Neural progenitor cell (in vitro differentiated cells): ENCODE measurements at regions not wholly inside any gene's neighbourhood (a gene's known extent, or its start where the extent isn't known, plus 50 kb on each side); places are given as distances from the start of the nearest gene placed in this dataset.
A peak's percentile ranks its signal among the peaks of the same experiment; 100 is the strongest.
"Not testable (repeated sequence)": the region's sequence is repeated elsewhere in the genome, so short reads cannot be mapped to it uniquely, and the experiment has no call there.

ENCODE experiments used
- DNase-seq: peaks from one replicate; pipeline ENCODE4 v3.0.0-alpha.2; 2016; ENCODE audit warnings: low spot score
- H2AFZ ChIP-seq: fragments of 200-600 bp; sonication (generic); replicated peaks from 2 replicates; pipeline ENCODE4 v1.6.1; 2016; ENCODE audit warnings: antibody characterized with exemption
- H3F3A ChIP-seq: fragments of 200-600 bp; sonication (generic); 2 replicates; pipeline ENCODE4 v1.6.1; 2016; ENCODE audit warnings: antibody characterized with exemption, low read depth
- H3K27ac ChIP-seq: fragments of 200-600 bp; sonication (generic); 2 replicates; pipeline ENCODE4 v1.5.1; 2016; ENCODE audit warnings: mild to moderate bottlenecking
- H3K27me3 ChIP-seq: fragments of 200-600 bp; sonication (generic); 2 replicates; pipeline ENCODE4 v1.6.1; 2016; ENCODE audit warnings: mild to moderate bottlenecking, moderate library complexity
- H3K36me3 ChIP-seq: fragments of 200-600 bp; sonication (generic); 2 replicates; pipeline ENCODE4 v1.5.1; 2016
- H3K4me1 ChIP-seq: fragments of 200-600 bp; sonication (generic); 2 replicates; pipeline ENCODE4 v1.6.1; 2016; ENCODE audit warnings: mixed run types
- H3K4me2 ChIP-seq: fragments of 200-600 bp; sonication (generic); 2 replicates; pipeline ENCODE4 v1.6.1; 2016
- H3K4me3 ChIP-seq: fragments of 200-600 bp; sonication (generic); 2 replicates; pipeline ENCODE4 v1.5.1; 2016
- H3K79me2 ChIP-seq: fragments of 200-600 bp; sonication (generic); 2 replicates; pipeline ENCODE4 v1.6.1; 2016; ENCODE audit warnings: low read depth
- H3K9ac ChIP-seq: fragments of 200-600 bp; sonication (generic); 2 replicates; pipeline ENCODE4 v1.6.1; 2016
- H3K9me3 ChIP-seq: fragments of 200-600 bp; sonication (generic); 2 replicates; pipeline ENCODE4 v1.5.1; 2016; ENCODE audit warnings: low read depth
- H4K20me1 ChIP-seq: fragments of 200-600 bp; sonication (generic); 2 replicates; pipeline ENCODE4 v1.6.1; 2016; ENCODE audit warnings: low read depth
- H3K27ac Mint-ChIP-seq: 3 replicates; pipeline ENCODE4 v1.8.0; 2021; ENCODE audit warnings: mixed read lengths
- H3K27me3 Mint-ChIP-seq: 2 replicates; pipeline ENCODE4 v1.8.0; 2022; ENCODE audit warnings: low read depth, mild to moderate bottlenecking, inconsistent platforms, moderate library complexity, mixed read lengths; ENCODE audit not compliant: insufficient read depth
- H3K36me3 Mint-ChIP-seq: 3 replicates; pipeline ENCODE4 v1.8.0; 2021; ENCODE audit warnings: mixed read lengths
- H3K4me1 Mint-ChIP-seq: 3 replicates; pipeline ENCODE4 v1.8.0; 2021; ENCODE audit warnings: mixed read lengths
- H3K4me3 Mint-ChIP-seq: 3 replicates; pipeline ENCODE4 v1.8.0; 2021; ENCODE audit warnings: mild to moderate bottlenecking, moderate library complexity, mixed read lengths
- H3K9me3 Mint-ChIP-seq: 3 replicates; pipeline ENCODE4 v1.8.0; 2020; ENCODE audit warnings: mixed read lengths
- CTCF ChIP-seq: fragments of 200-600 bp; sonication (generic); IDR thresholded peaks from 2 replicates; pipeline ENCODE4 v1.5.1; 2017; ENCODE audit warnings: antibody characterized with exemption, mild to moderate bottlenecking
- EZH2 ChIP-seq: fragments of 200-600 bp; sonication (generic); IDR thresholded peaks from 2 replicates; pipeline ENCODE4 v1.6.1; 2017; ENCODE audit warnings: antibody characterized with exemption, mild to moderate bottlenecking, moderate library complexity
- EZH2phosphoT487 ChIP-seq: fragments of 200-600 bp; sonication (generic); IDR thresholded peaks from 2 replicates; pipeline ENCODE4 v1.6.1; 2017; ENCODE audit warnings: antibody characterized with exemption

- no peaks in the 10 kb centered on the region for H3K36me3 Mint-ChIP-seq
- Histone ChIP-seq H2AFZ (no peak overlapping the region), H3K4me1 (no peaks in the 10 kb centered on the region), H3K27ac (no peak overlapping the region), H3K9me3 (no peaks in the 10 kb centered on the region), H4K20me1 (no peaks in the 10 kb centered on the region), H3K9ac (no peak overlapping the region), H3K4me3 (no peak overlapping the region), H3F3A (no peaks in the 10 kb centered on the region), H3K27me3 (no peaks in the 10 kb centered on the region), H3K4me2 (peak overlapping the region; percentile 61), H3K36me3 (no peaks in the 10 kb centered on the region), H3K79me2 (no peaks in the 10 kb centered on the region)
- H3K27ac Mint-ChIP-seq = no peak overlapping the region
- peaks cover 13% of the 10 kb centered on the region for H3K4me1 Mint-ChIP-seq
- peak; percentile 4 for DNase-seq
- no peaks in the 10 kb centered on the region for H3K9me3 Mint-ChIP-seq
- peak; percentile 45 for TF ChIP-seq CTCF
- no peak for TF ChIP-seq EZH2
- TF ChIP-seq EZH2phosphoT487 = no peak
- peaks cover 3% of the 10 kb centered on the region for H3K27me3 Mint-ChIP-seq
- no peak overlapping the region for H3K4me3 Mint-ChIP-seq
These were observed 75.2 kb upstream of the PRKX start for GRCh38 chrX:3788494-3789233.

GRCh38 chrX:3787856-3788255, 74.4 kb upstream of the PRKX start:
- Histone ChIP-seq H3K4me3 (no peak overlapping the region), H3K9me3 (no peaks in the 10 kb centered on the region), H3K79me2 (no peaks in the 10 kb centered on the region), H3K27ac (no peak overlapping the region), H2AFZ (no peak overlapping the region), H3K27me3 (no peaks in the 10 kb centered on the region), H3K9ac (no peak overlapping the region), H4K20me1 (no peaks in the 10 kb centered on the region), H3K4me2 (peak overlapping the region; percentile 5), H3K4me1 (no peaks in the 10 kb centered on the region), H3K36me3 (no peaks in the 10 kb centered on the region), H3F3A (no peaks in the 10 kb centered on the region)
- no peak for DNase-seq
- TF ChIP-seq EZH2phosphoT487 (no peak), EZH2 (no peak), CTCF (no peak)
- Mint-ChIP-seq H3K36me3 (no peaks in the 10 kb centered on the region), H3K4me1 (peaks cover 13% of the 10 kb centered on the region), H3K27ac (no peak overlapping the region), H3K4me3 (no peak overlapping the region), H3K27me3 (peaks cover 3% of the 10 kb centered on the region), H3K9me3 (no peaks in the 10 kb centered on the region)

GRCh38 chrX:3785822-3786221, 72.4 kb upstream of the PRKX start:
- not testable (repeated sequence) for H3K4me2 ChIP-seq, H3K36me3 Mint-ChIP-seq, H3K9me3 Mint-ChIP-seq, H3K27me3 Mint-ChIP-seq, H3F3A ChIP-seq, DNase-seq, H3K4me3 Mint-ChIP-seq, H3K79me2 ChIP-seq, H3K9me3 ChIP-seq, H3K4me1 ChIP-seq, H3K36me3 ChIP-seq, H3K4me3 ChIP-seq, H3K27ac ChIP-seq, H2AFZ ChIP-seq, H3K27me3 ChIP-seq, H3K9ac ChIP-seq, H3K27ac Mint-ChIP-seq, H4K20me1 ChIP-seq
- H3K4me1 Mint-ChIP-seq = peaks cover 20% of the 10 kb centered on the region

GRCh38 chrX:3780564-3780963, 67.1 kb upstream of the PRKX start:
- no peak overlapping the region for H3K9ac ChIP-seq
- no peaks in the 10 kb centered on the region for H3K79me2 ChIP-seq
- no peaks in the 10 kb centered on the region for H3K27me3 ChIP-seq
- H3K9me3 Mint-ChIP-seq = peaks cover 2% of the 10 kb centered on the region
- peaks cover 2% of the 10 kb centered on the region for H3K27me3 Mint-ChIP-seq
- H3K4me3 Mint-ChIP-seq = no peak overlapping the region
- no peaks in the 10 kb centered on the region for H3K36me3 ChIP-seq
- peaks cover 17% of the 10 kb centered on the region for H3K4me1 Mint-ChIP-seq
- H3K36me3 Mint-ChIP-seq = no peaks in the 10 kb centered on the region
- H3K4me2 ChIP-seq = no peak overlapping the region
- no peak for TF ChIP-seq EZH2
- no peak for TF ChIP-seq CTCF
- no peak for TF ChIP-seq EZH2phosphoT487
- H3K4me1 ChIP-seq = no peaks in the 10 kb centered on the region
- H3K27ac ChIP-seq = no peak overlapping the region
- H3K9me3 ChIP-seq = no peaks in the 10 kb centered on the region
- H3F3A ChIP-seq = no peaks in the 10 kb centered on the region
- no peaks in the 10 kb centered on the region for H4K20me1 ChIP-seq
- no peak overlapping the region for H2AFZ ChIP-seq
- no peak for DNase-seq
- H3K27ac Mint-ChIP-seq = no peak overlapping the region
- no peak overlapping the region for H3K4me3 ChIP-seq
